H9 (cell line): ENCODE measurements at regions not wholly inside any gene's neighbourhood (a gene's known extent, or its start where the extent isn't known, plus 50 kb on each side); places are given as distances from the start of the nearest gene placed in this dataset.

ENCODE experiments used
- DNase-seq: peaks from one replicate; pipeline ENCODE4 v3.0.0-alpha.2; 2017
- H2AFZ ChIP-seq: one replicate; pipeline ENCODE4 v1.6.1; 2013; ENCODE audit warnings: mild to moderate bottlenecking, low read length, control low read depth, moderate library complexity
- H2AK5ac ChIP-seq: 2 replicates; pipeline ENCODE4 v1.6.1; 2013; ENCODE audit warnings: low read length, control low read depth, mixed read lengths; ENCODE audit not compliant: insufficient read length
- H2BK120ac ChIP-seq: one replicate; pipeline ENCODE4 v1.6.1; 2013; ENCODE audit warnings: low read depth, mild to moderate bottlenecking, low read length, control low read depth, inconsistent platforms; ENCODE audit not compliant: poor library complexity, severe bottlenecking
- H2BK12ac ChIP-seq: 2 replicates; pipeline ENCODE4 v1.6.1; 2013; ENCODE audit warnings: low read length, control low read depth, mixed read lengths, low read depth; ENCODE audit not compliant: insufficient read length
- H2BK15ac ChIP-seq: 2 replicates; pipeline ENCODE4 v1.6.1; 2013; ENCODE audit warnings: low read depth, low read length, control low read depth
- H2BK20ac ChIP-seq: one replicate; pipeline ENCODE4 v1.6.1; 2013; ENCODE audit warnings: low read depth, mild to moderate bottlenecking, low read length, control low read depth, inconsistent platforms; ENCODE audit not compliant: poor library complexity, severe bottlenecking
- H2BK5ac ChIP-seq: 2 replicates; pipeline ENCODE4 v1.6.1; 2013; ENCODE audit warnings: low read length, control low read depth, mixed read lengths; ENCODE audit not compliant: insufficient read length
- H3K14ac ChIP-seq: 2 replicates; pipeline ENCODE4 v1.6.1; 2013; ENCODE audit warnings: low read length, control low read depth; ENCODE audit not compliant: insufficient read depth
- H3K18ac ChIP-seq: 2 replicates; pipeline ENCODE4 v1.6.1; 2013; ENCODE audit warnings: low read depth, mild to moderate bottlenecking, mixed read lengths, low read length, control low read depth; ENCODE audit not compliant: insufficient read length
- H3K23ac ChIP-seq: 2 replicates; pipeline ENCODE4 v1.6.1; 2013; ENCODE audit warnings: low read length, control low read depth, mixed read lengths, low read depth; ENCODE audit not compliant: insufficient read length
- H3K23me2 ChIP-seq: 2 replicates; pipeline ENCODE4 v1.6.1; 2013; ENCODE audit warnings: low read depth, mild to moderate bottlenecking, mixed read lengths, low read length, control low read depth; ENCODE audit not compliant: insufficient read length, poor library complexity, severe bottlenecking
- H3K27ac ChIP-seq: 2 replicates; pipeline ENCODE4 v1.5.1; 2013; ENCODE audit warnings: low read length, control low read depth, mixed read lengths, low read depth; ENCODE audit not compliant: insufficient read length
- H3K27me3 ChIP-seq: 2 replicates; pipeline ENCODE4 v1.6.1; 2013; ENCODE audit warnings: low read length, control low read depth, inconsistent platforms; ENCODE audit not compliant: insufficient read depth
- H3K4ac ChIP-seq: 2 replicates; pipeline ENCODE4 v1.6.1; 2013; ENCODE audit warnings: low read depth, mild to moderate bottlenecking, control low read depth, inconsistent platforms, low read length, moderate library complexity
- H3K4me1 ChIP-seq: 2 replicates; pipeline ENCODE4 v1.6.1; 2013; ENCODE audit warnings: low read length, control low read depth, inconsistent platforms; ENCODE audit not compliant: insufficient read depth
- H3K4me2 ChIP-seq: 2 replicates; pipeline ENCODE4 v1.6.1; 2013; ENCODE audit warnings: low read length, control low read depth, mixed read lengths; ENCODE audit not compliant: insufficient read length, insufficient read depth
- H3K56ac ChIP-seq: 2 replicates; pipeline ENCODE4 v1.6.1; 2013; ENCODE audit warnings: low read depth, mild to moderate bottlenecking, mixed read lengths, low read length, control low read depth; ENCODE audit not compliant: insufficient read length
- H3K79me1 ChIP-seq: 2 replicates; pipeline ENCODE4 v1.6.1; 2013; ENCODE audit warnings: low read depth, mild to moderate bottlenecking, moderate library complexity, low read length, control low read depth, inconsistent platforms; ENCODE audit not compliant: insufficient read depth, poor library complexity, severe bottlenecking
- H3K79me2 ChIP-seq: 2 replicates; pipeline ENCODE4 v1.6.1; 2013; ENCODE audit warnings: low read length, control low read depth, inconsistent platforms; ENCODE audit not compliant: insufficient read depth
- H3K9ac ChIP-seq: 2 replicates; pipeline ENCODE4 v1.6.1; 2013; ENCODE audit warnings: low read length, control low read depth, mixed read lengths; ENCODE audit not compliant: insufficient read length; ENCODE audit errors: extremely low read depth
- H3K9me3 ChIP-seq: one replicate; pipeline ENCODE4 v1.6.1; 2013; ENCODE audit warnings: low read depth, low read length, inconsistent platforms; ENCODE audit not compliant: control insufficient read depth
- H3T11ph ChIP-seq: one replicate; pipeline ENCODE4 v1.6.1; 2013; ENCODE audit warnings: mild to moderate bottlenecking, low read length, control low read depth, inconsistent platforms
- H4K20me1 ChIP-seq: one replicate; pipeline ENCODE4 v1.6.1; 2013; ENCODE audit not compliant: control insufficient read depth, insufficient read length, insufficient read depth
- H4K5ac ChIP-seq: 2 replicates; pipeline ENCODE4 v1.6.1; 2013; ENCODE audit warnings: low read depth, mild to moderate bottlenecking, mixed read lengths, low read length, control low read depth; ENCODE audit not compliant: insufficient read length
- H4K8ac ChIP-seq: replicated peaks from 2 replicates; pipeline ENCODE4 v1.6.1; 2013; ENCODE audit warnings: low read length, control low read depth, mixed read lengths, low read depth; ENCODE audit not compliant: insufficient read length
- H4K91ac ChIP-seq: 2 replicates; pipeline ENCODE4 v1.6.1; 2013; ENCODE audit warnings: low read depth, mild to moderate bottlenecking, moderate library complexity, mixed read lengths, low read length, control low read depth; ENCODE audit not compliant: insufficient read length
- H3K27ac Mint-ChIP-seq, 3 experiments: 2 replicates in 2 of 3; 3 replicates in 1 of 3; pipeline ENCODE4 v1.8.0; 2020 to 2021; ENCODE audit warnings: mixed read lengths in 3 of 3, mild to moderate bottlenecking in 1 of 3, moderate library complexity in 1 of 3
- H3K27me3 Mint-ChIP-seq: 2 replicates; pipeline ENCODE4 v1.8.0; 2021; ENCODE audit warnings: low read depth, mild to moderate bottlenecking, moderate library complexity, mixed read lengths
- H3K36me3 Mint-ChIP-seq, 3 experiments: 2 replicates in 2 of 3; 3 replicates in 1 of 3; pipeline ENCODE4 v1.8.0; 2020 to 2021; ENCODE audit warnings: low read depth in 3 of 3, mixed read lengths in 3 of 3; ENCODE audit not compliant: insufficient read depth in 1 of 3
- H3K4me1 Mint-ChIP-seq, 2 experiments: 2 replicates each; pipeline ENCODE4 v1.8.0; 2020; ENCODE audit warnings: mixed read lengths in 2 of 2
- H3K4me3 Mint-ChIP-seq, 2 experiments: 2 replicates in 1 of 2; 3 replicates in 1 of 2; pipeline ENCODE4 v1.8.0; 2020 to 2021; ENCODE audit warnings: mild to moderate bottlenecking in 2 of 2, mixed read lengths in 2 of 2, moderate library complexity in 1 of 2
- H3K9me3 Mint-ChIP-seq, 2 experiments: 2 replicates in 1 of 2; 3 replicates in 1 of 2; pipeline ENCODE4 v1.8.0; 2020; ENCODE audit warnings: mild to moderate bottlenecking in 2 of 2, mixed read lengths in 2 of 2, moderate library complexity in 1 of 2
- WGBS: extraction: QIAGEN DNeasy Blood & Tissue Kit; methylation state at CpG from one replicate; pipeline ENCODE4 v1.1.7; 2013; ENCODE audit warnings: missing lambda C conversion rate, low lambda C conversion rate, mixed read lengths; ENCODE audit not compliant: insufficient read length; ENCODE audit errors: extremely low coverage; 5-methylcytosine and 5-hydroxymethylcytosine counted together
- TF ChIP-seq, protein P1 (sequence below): fragments of 200-600 bp; sonication (generic); conservative IDR thresholded peaks from 3 replicates; pipeline ENCODE4 v1.8.0; 2021; ENCODE audit warnings: antibody characterized with exemption, mild to moderate bottlenecking

DNA sequence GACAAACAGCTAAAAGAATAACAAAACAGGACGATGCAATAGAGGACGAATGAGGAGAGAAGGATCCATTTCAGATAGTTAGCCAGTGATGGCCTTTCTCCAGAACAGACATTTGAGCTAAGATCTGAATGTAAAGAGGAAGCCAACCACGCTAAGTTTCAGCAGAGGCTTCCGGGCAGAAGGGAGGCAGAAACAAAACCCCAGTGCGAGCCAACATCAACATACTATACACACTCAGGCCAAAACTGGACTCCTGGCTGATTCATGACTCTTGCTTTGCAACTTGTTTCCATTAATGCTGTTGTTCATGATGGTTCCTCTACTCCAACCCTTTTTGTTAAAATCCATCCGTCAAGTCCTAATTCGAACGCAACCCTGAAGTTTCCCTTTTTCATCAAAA lies 730.3 kb downstream of the TRIML1 start:
- H3K4me1 ChIP-seq = no peaks in the 10 kb centered on the region
- H4K5ac ChIP-seq = no peak overlapping the region
- no peak overlapping the region for H3K18ac ChIP-seq
- no peak overlapping the region for H2BK12ac ChIP-seq
- H4K8ac ChIP-seq = no peak overlapping the region
- TF ChIP-seq, protein P1, sequence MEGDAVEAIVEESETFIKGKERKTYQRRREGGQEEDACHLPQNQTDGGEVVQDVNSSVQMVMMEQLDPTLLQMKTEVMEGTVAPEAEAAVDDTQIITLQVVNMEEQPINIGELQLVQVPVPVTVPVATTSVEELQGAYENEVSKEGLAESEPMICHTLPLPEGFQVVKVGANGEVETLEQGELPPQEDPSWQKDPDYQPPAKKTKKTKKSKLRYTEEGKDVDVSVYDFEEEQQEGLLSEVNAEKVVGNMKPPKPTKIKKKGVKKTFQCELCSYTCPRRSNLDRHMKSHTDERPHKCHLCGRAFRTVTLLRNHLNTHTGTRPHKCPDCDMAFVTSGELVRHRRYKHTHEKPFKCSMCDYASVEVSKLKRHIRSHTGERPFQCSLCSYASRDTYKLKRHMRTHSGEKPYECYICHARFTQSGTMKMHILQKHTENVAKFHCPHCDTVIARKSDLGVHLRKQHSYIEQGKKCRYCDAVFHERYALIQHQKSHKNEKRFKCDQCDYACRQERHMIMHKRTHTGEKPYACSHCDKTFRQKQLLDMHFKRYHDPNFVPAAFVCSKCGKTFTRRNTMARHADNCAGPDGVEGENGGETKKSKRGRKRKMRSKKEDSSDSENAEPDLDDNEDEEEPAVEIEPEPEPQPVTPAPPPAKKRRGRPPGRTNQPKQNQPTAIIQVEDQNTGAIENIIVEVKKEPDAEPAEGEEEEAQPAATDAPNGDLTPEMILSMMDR = no peak
- H3K4ac ChIP-seq = no peak overlapping the region
- no peaks in the 10 kb centered on the region for H3K9me3 ChIP-seq
- Mint-ChIP-seq H3K27me3 (no peaks in the 10 kb centered on the region), H3K4me1 (no peaks in the 10 kb centered on the region), H3K36me3 (no peaks in the 10 kb centered on the region; a peak in 1 of 7 replicates), H3K4me3 (no peak overlapping the region), H3K27ac (no peak overlapping the region), H3K9me3 (no peaks in the 10 kb centered on the region; a peak in 1 of 5 replicates)
- no peak overlapping the region for H4K91ac ChIP-seq
- no peak overlapping the region for H3K23ac ChIP-seq
- no peak overlapping the region for H2BK20ac ChIP-seq
- H3K27me3 ChIP-seq = no peaks in the 10 kb centered on the region; the same call in 1 of the 2 replicates
- H2AFZ ChIP-seq = no peak overlapping the region
- no peak overlapping the region for H3K9ac ChIP-seq
- H3K14ac ChIP-seq = no peak overlapping the region
- H3T11ph ChIP-seq = no peak overlapping the region
- no peak overlapping the region for H2AK5ac ChIP-seq
- H3K23me2 ChIP-seq = no peaks in the 10 kb centered on the region
- H3K56ac ChIP-seq = no peak overlapping the region
- no peak for DNase-seq
- H3K79me1 ChIP-seq = no peaks in the 10 kb centered on the region
- no peaks in the 10 kb centered on the region for H3K79me2 ChIP-seq
- H3K4me2 ChIP-seq = no peak overlapping the region
- H2BK15ac ChIP-seq = no peak overlapping the region
- H2BK120ac ChIP-seq = no peak overlapping the region
- H3K27ac ChIP-seq = no peak overlapping the region
- no peak overlapping the region for H2BK5ac ChIP-seq
- WGBS = no CpG with 5 or more reads among the region's 8 CpGs
- no peaks in the 10 kb centered on the region for H4K20me1 ChIP-seq
